ENCODE measurements at regions not wholly inside any gene's neighbourhood (a gene's known extent, or its start where the extent isn't known, plus 50 kb on each side); places are given as distances from the start of the nearest gene placed in this dataset.

DNA sequence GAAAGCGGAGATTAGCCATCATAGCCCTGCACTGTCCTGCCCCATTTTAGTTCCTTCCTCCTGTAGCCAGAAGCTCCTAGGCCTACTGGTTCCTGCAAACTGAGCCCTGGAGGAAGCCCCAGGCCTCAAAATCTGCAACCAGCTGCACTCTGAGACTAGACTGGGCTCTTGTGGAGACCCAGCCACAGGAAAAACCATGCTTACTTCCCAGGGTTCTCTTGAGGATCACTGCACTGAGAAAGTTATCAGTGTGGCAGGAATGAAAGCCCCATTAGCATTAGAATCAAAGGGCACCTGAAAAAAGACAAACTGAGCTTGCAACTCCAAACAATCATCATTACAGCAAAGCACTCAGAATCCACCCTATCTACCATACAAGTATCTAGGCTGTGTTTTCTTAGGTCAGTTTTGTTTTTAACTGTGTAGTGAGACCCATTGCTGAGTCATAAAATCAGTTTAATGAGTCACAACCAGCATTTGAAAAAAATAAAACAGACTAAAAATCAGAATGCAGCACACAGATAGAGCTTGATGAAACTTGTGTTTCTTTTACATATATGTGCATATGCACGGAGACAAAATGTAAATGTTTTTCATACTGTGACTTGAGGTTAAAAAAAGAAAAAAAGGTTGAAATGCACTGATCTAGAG, 91.0 kb downstream of the UNC5CL start:
- no peak for DNase-seq (ENCODE audit: extremely low read depth in 1 of 11, low read depth in 9 of 11, low spot score in 4 of 11)

GRCh38 chr6:40946738-40947301, 92.2 kb downstream of the UNC5CL start:
- no peak for DNase-seq (ENCODE audit: extremely low read depth in 1 of 11, low read depth in 9 of 11, low spot score in 4 of 11)

GRCh38 chr6:40937491-40937890, 101.5 kb downstream of the UNC5CL start:
- peak in 3 of 11 donors; percentile 13 to 18 (median 14) for DNase-seq (ENCODE audit: extremely low read depth in 1 of 11, low read depth in 9 of 11, low spot score in 4 of 11)

- DNase-seq (ENCODE audit: extremely low read depth in 1 of 11, low read depth in 9 of 11, low spot score in 4 of 11) = no peak
Measured at GRCh38 chr6:40936818-40937251, 102.2 kb downstream of the UNC5CL start.

GRCh38 chr6:40933864-40934263, 105.2 kb downstream of the UNC5CL start:
- no peak for DNase-seq (ENCODE audit: extremely low read depth in 1 of 11, low read depth in 9 of 11, low spot score in 4 of 11)

DNA sequence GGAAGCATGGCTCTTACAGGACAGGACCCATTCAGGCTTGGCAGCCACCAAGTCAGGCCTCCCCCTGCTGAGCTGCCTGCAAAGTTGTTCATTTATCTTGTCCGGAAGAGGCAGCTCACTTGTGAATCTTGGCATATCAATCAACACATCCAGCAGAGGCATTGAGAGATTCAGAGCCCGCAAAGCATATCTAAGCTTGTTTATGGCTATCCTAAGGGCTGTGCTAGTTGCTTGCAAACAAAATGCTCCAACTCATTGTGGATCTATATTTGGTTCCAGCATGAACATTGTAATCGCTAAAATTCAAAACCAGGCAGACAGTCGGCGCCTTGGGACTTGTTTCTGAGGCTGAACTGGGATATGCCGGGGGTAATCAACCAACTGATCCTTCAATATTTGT, 106.1 kb downstream of the UNC5CL start:
- no peak for DNase-seq (ENCODE audit: extremely low read depth in 1 of 11, low read depth in 9 of 11, low spot score in 4 of 11)

DNA sequence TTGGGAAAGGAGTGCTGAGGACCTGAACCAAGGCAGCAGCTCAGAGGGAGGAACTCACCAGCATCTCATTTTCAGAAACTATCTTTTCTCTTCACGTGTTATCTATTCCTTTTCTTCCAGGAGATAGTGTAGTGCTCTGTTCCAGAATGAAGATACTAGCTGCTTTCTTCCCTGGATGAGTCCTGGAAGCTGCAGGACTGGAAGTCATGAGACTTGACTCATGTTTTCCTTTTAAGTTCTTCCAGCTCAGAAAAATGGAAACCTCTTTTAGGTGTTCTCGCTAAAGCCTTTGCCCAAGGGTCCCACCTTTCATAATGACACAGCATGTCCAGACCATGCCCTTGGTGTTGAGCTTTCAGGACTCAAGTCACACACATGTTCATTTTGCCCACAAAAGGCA, 106.7 kb downstream of the UNC5CL start:
- no peak for DNase-seq (ENCODE audit: extremely low read depth in 1 of 11, low read depth in 9 of 11, low spot score in 4 of 11)

DNA sequence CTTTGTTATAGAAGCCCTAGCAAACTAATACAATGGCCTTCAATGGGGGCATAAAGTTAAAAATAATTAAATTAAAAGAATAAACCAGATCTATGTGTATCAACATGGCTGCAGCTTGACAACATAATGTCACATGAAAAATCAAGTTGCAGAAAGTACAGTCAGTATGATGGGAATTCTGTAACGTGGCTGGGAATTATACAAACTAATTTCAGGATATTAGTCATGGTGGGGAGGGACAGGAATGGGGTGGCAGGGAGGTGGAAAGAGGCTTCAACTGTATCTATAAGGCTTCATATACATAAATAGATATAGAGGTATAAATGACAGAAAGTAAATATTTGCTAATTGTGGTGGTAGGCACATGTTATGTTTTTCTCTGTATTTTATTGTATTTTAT, 107.1 kb downstream of the UNC5CL start:
- no peak for DNase-seq (ENCODE audit: extremely low read depth in 1 of 11, low read depth in 9 of 11, low spot score in 4 of 11)

DNA sequence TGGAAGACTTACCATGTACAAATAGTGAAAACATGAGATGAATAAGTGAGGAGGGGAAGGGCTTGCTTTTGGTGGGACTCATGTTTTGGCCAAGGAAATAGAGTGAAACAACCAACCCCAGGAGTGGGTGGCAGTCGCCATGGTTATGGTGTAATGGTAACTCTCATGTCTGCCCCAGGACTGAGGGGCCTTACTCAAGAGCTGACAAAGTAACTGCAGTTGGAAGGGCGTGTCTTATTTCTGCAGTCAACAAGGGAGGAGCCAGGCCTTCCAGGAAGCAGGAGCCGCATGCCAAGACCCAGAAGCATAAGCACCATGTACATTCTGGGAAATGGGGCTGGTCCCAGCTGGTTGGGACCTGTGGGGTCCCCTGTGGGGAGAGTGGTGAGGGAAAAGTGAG, 108.5 kb downstream of the UNC5CL start:
- DNase-seq (ENCODE audit: extremely low read depth in 1 of 11, low read depth in 9 of 11, low spot score in 4 of 11) = no peak

DNA sequence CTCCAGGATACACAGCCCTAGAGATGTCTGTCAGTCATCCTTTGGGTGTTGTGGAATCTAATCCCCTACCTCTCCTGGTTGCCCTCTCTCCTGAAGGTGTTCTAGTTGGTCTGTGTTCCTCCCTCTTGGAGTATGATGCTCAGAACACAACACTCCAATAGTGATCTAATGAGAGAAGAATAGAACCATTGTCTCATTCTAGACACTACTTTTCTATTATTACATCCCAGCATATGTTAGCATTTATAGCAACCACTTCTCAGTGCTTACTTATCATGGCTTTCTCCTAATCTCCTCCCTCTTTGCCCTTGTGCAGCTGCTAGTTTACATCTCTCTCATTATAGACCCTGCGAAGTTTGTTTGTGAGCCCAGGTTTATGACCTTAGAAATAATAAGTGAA, 109.0 kb downstream of the UNC5CL start:
- no peak for DNase-seq (ENCODE audit: extremely low read depth in 1 of 11, low read depth in 9 of 11, low spot score in 4 of 11)

DNA sequence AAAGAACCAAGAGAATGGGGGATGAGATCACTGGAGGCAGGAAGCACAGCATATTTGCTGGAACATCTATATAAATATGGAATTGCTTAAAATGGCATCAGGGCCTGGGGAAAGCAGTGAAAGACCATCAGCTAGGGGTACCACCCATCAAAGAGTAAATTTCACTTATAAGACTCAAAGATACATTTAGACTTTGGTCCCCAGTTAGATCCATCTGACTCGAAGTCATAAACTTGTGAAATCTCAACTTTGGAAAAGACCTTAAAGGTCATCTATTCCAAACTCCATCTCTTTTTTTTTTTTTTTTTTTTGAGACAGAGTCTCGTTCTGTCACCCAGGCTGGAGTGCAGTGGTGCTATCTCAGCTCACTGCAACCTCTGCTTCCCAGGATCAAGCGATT, 109.8 kb downstream of the UNC5CL start:
- no peak for DNase-seq (ENCODE audit: extremely low read depth in 1 of 11, low read depth in 9 of 11, low spot score in 4 of 11)

DNA sequence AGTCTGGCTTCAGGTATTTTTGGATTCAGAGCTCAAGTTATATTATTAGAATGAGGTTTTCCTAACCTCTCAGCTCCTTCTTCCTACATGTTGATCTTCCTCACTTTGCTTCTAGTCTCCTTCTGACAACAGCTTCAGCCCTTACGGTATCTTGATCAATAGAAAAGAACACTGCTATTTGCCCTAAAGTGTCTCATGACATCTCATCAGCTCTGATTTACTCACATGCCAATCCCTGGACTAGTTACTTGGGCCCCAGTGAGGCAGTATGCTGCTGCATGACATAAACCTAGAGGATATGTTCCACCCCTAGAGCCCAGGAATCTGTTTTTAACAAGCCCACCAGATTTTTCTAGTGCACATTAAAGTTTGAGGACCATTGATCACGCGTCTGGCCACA, 110.3 kb downstream of the UNC5CL start:
- DNase-seq (ENCODE audit: extremely low read depth in 1 of 11, low read depth in 9 of 11, low spot score in 4 of 11) = no peak

- DNase-seq (ENCODE audit: extremely low read depth in 1 of 11, low read depth in 9 of 11, low spot score in 4 of 11) = no peak
Measured at GRCh38 chr6:40928307-40928706, 110.7 kb downstream of the UNC5CL start.

DNA sequence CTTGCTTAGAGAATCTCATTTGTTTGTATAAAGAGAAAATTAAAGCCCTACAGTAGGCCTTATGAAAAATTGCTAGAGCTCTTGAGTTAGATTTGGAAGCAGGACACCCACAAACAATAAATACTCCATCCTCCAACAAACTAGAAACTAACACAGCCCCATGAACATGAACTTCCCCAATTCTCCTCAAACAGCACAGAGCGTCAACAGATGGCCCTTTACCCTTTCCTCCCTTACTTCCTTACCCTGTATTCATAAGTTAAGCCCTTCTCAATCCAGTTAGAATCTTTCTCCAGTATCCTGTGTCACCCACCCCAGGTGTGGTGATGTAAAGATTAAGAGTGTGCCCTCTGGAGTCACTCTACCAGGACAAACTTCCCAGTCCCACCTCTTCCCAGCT, 113.7 kb downstream of the UNC5CL start:
- no peak for DNase-seq (ENCODE audit: extremely low read depth in 1 of 11, low read depth in 9 of 11, low spot score in 4 of 11)

DNA sequence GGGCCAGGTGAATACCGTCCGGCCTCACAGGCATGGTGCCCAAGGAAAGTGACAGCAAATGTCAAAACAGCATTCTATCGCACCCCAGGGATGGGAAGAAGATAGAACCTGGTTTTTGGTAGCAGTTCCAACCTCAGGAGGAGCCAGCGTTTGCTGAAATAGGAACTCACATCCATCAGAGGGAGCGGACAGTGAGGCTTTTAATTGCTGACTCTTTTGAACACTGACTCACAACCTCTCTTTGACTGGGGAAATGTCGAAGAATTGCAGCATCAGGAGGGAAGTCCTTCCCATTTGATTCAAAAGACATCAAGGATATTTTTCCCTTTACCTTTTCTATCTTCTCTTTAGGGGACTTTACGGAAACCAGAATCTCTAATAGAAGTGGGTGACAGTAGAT, 114.2 kb downstream of the UNC5CL start:
- no peak for DNase-seq (ENCODE audit: extremely low read depth in 1 of 11, low read depth in 9 of 11, low spot score in 4 of 11)

GRCh38 chr6:40923880-40924279, 115.1 kb downstream of the UNC5CL start:
- no peak for DNase-seq (ENCODE audit: extremely low read depth in 1 of 11, low read depth in 9 of 11, low spot score in 4 of 11)

- no peak for DNase-seq (ENCODE audit: extremely low read depth in 1 of 11, low read depth in 9 of 11, low spot score in 4 of 11)
Measured at GRCh38 chr6:40923326-40923725, 115.7 kb downstream of the UNC5CL start.

- no peak for DNase-seq (ENCODE audit: extremely low read depth in 1 of 11, low read depth in 9 of 11, low spot score in 4 of 11)
Measured at GRCh38 chr6:40922281-40922680, 116.7 kb downstream of the UNC5CL start.

DNA sequence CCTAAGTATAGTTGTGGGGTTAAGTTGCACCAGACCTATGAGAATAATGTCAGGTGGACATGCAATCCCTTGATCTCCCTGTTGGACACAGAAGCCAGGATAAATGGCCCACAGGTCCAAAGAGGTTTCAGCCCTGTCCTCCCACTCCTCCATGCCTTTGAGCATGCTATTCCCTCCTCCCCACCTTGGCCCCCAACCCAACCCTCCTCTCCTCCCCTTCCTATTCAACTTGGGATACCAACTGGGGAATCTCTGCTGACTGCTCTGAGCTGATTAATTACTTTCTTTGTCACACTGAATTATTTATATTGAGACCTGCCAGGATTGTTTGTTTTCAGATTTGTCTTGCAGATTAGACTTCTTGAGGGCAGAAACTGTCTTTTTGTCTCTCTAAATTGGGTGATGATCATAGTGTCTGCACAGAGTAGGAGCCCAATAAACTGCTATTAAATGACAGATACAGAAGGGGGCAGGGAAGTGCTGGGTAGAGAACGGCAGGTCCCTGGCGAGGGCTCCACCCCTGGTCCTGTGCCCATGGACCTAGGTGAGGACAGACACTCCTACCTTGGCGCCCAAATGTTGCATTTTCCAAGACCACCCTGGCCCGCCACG, 120.9 kb downstream of the UNC5CL start:
- DNase-seq (ENCODE audit: extremely low read depth in 1 of 11, low read depth in 9 of 11, low spot score in 4 of 11) = no peak

DNA sequence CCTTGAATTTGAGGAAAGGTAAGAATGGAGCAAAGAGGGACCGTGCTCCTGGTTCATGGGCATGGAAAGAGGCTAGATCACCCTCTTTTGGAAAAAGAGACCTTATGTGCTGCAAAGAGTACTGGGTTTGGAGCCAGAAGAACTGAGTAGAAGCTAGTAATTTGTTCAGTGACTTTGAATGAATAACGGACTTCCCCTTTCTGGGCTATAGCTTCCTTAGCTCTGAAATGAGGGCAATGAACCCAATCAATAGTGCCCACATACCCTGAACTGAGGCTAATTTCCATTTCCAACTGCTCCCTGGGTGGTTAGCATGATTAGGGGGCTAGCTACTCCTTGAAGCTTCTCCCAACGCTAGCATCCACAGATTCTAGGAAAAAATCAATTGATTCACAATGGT, 121.4 kb downstream of the UNC5CL start:
- DNase-seq (ENCODE audit: extremely low read depth in 1 of 11, low read depth in 9 of 11, low spot score in 4 of 11) = no peak

- no peak for DNase-seq (ENCODE audit: extremely low read depth in 1 of 11, low read depth in 9 of 11, low spot score in 4 of 11)
Measured at GRCh38 chr6:40916845-40917244, 122.2 kb downstream of the UNC5CL start.
